OCI-LY7 (cell line): ENCODE measurements at regions not wholly inside any gene's neighbourhood (a gene's known extent, or its start where the extent isn't known, plus 50 kb on each side); places are given as distances from the start of the nearest gene placed in this dataset.

Source experiments
- CTCF ChIP-seq: fragments of 200-600 bp; sonication (generic); conservative IDR thresholded peaks from 2 replicates; pipeline ENCODE4 v1.5.1; 2014; ENCODE audit warnings: mild to moderate bottlenecking, antibody characterized with exemption, low read length, moderate library complexity, mixed read lengths
- EZH2phosphoT487 ChIP-seq: fragments of 200-600 bp; sonication (generic); IDR thresholded peaks from 2 replicates; pipeline ENCODE4 v1.6.1; 2018; ENCODE audit warnings: low read depth, borderline replicate concordance, mild to moderate bottlenecking, mixed run types, antibody characterized with exemption, low read length, moderate library complexity, mixed read lengths

- no peak for TF ChIP-seq CTCF
- TF ChIP-seq EZH2phosphoT487 = no peak
Measured at GRCh38 chr7:42739638-42740037, 172.2 kb downstream of the C7orf25 start.
